HCT116 (cell line): ENCODE measurements at regions not wholly inside any gene's neighbourhood (a gene's known extent, or its start where the extent isn't known, plus 50 kb on each side); places are given as distances from the start of the nearest gene placed in this dataset.

Source experiments
- ATAC-seq: fragments of 200-7000 bp; cut with Tn5 transposase; 2 replicates; pipeline ENCODE4 v1.9.1; 2020; ENCODE audit warnings: mild to moderate bottlenecking, moderate library complexity
- BruUV-seq: library from RNA; stranded (reverse); fragments of 400-500 nt; replicated peaks from 2 replicates; lab custom pipeline; 2021; lab: Mats Ljungman, UMichigan
- CTCF ChIA-PET: fragments of 300-600 bp; sonication (Branson Sonifier 250); formaldehyde crosslinking; loops from one replicate; lab custom pipeline; 2021; ENCODE audit warnings: antibody characterized with exemption; lab: Charles Lee
- POLR2A ChIA-PET: fragments of 300-600, 350-600 bp; sonication (Branson Sonifier 250); formaldehyde crosslinking; loops from one replicate; lab custom pipeline; 2021; ENCODE audit warnings: antibody characterized with exemption; lab: Charles Lee
- RAD21 ChIA-PET, 2 experiments: fragments of 300-600 bp; sonication (Branson Sonifier 250); formaldehyde crosslinking; loops; one replicate each; lab custom pipeline; 2023; ENCODE audit warnings: low total read pairs in 2 of 2; ENCODE audit not compliant: uncharacterized antibody in 2 of 2, unreplicated experiment in 2 of 2, low non-redundant PET in 1 of 2; lab: Charles Lee
- DNase-seq: peaks from one replicate; pipeline ENCODE4 v3.0.0-alpha.2; 2010; ENCODE audit warnings: low read depth, low spot score
- H2AFZ ChIP-seq: fragments of 200-600 bp; shearing (Covaris generic), sonication (generic); 2 replicates; pipeline ENCODE4 v1.6.1; 2017; ENCODE audit warnings: low read depth, mixed run types, mixed read lengths, antibody characterized with exemption, low read length; ENCODE audit not compliant: poor library complexity, severe bottlenecking
- H3K27ac ChIP-seq: 2 replicates; pipeline ENCODE4 v1.5.1; 2012; ENCODE audit warnings: low read depth, low read length
- H3K27me3 ChIP-seq: fragments of 200-600 bp; sonication (generic); 2 replicates; pipeline ENCODE4 v1.6.1; 2016; ENCODE audit warnings: mixed run types, low read length, mixed read lengths; ENCODE audit not compliant: insufficient read depth
- H3K36me3 ChIP-seq, 2 experiments: fragments of 200-500 bp in 1 of 2; fragments of 200-600 bp in 1 of 2; sonication (Bioruptor generic) in 1 of 2; sonication (generic) in 1 of 2; 2 replicates each; pipeline versions ENCODE4 v1.5.1 to v1.6.1; 2014 to 2016; ENCODE audit warnings: low read length in 2 of 2, inconsistent platforms in 1 of 2, mixed read lengths in 1 of 2, mixed run types in 1 of 2; ENCODE audit not compliant: insufficient read depth in 2 of 2, control insufficient read depth in 1 of 2
- H3K4me1 ChIP-seq, 2 experiments: fragments of 200-600 bp in 1 of 2; sonication (generic) in 1 of 2; 2 replicates each; pipeline versions ENCODE4 v1.5.1 to v1.6.1; 2012 to 2017; ENCODE audit warnings: low read length in 2 of 2, inconsistent platforms in 1 of 2, mild to moderate bottlenecking in 1 of 2, mixed read lengths in 1 of 2, mixed run types in 1 of 2, moderate library complexity in 1 of 2; ENCODE audit not compliant: insufficient read depth in 2 of 2, control insufficient read depth in 1 of 2
- H3K4me2 ChIP-seq: fragments of 200-600 bp; sonication (generic); 2 replicates; pipeline ENCODE4 v1.6.1; 2017; ENCODE audit warnings: mixed run types, low read length, mixed read lengths
- H3K4me3 ChIP-seq, 2 experiments: fragments of 200-600 bp in 1 of 2; sonication (generic) in 1 of 2; replicated peaks in 1 of 2; 2 replicates each; pipeline ENCODE4 v1.5.1; 2011 to 2016; ENCODE audit warnings: low read length in 2 of 2, control low read depth in 1 of 2, low read depth in 1 of 2, mild to moderate bottlenecking in 1 of 2, mixed read lengths in 1 of 2, mixed run types in 1 of 2
- H3K79me2 ChIP-seq: fragments of 200-600 bp; sonication (generic); 2 replicates; pipeline ENCODE4 v1.6.1; 2017; ENCODE audit warnings: mild to moderate bottlenecking, mixed run types, low read length, moderate library complexity, mixed read lengths; ENCODE audit not compliant: insufficient read depth
- H3K9ac ChIP-seq: fragments of 200-600 bp; sonication (generic); 2 replicates; pipeline ENCODE4 v1.6.1; 2016; ENCODE audit warnings: low read length, mixed read lengths
- H3K9me2 ChIP-seq: fragments of 200-600 bp; sonication (generic), shearing (Covaris generic); 2 replicates; pipeline ENCODE4 v1.6.1; 2017; ENCODE audit warnings: mixed run types, mild to moderate bottlenecking, moderate library complexity; ENCODE audit not compliant: insufficient read depth
- H3K9me3 ChIP-seq, 2 experiments: fragments of 200-500 bp in 1 of 2; fragments of 200-600 bp in 1 of 2; sonication (Bioruptor generic) in 1 of 2; sonication (generic) in 1 of 2; 2 replicates each; pipeline ENCODE4 v1.6.1; 2014 to 2017; ENCODE audit warnings: low read length in 2 of 2, mixed read lengths in 2 of 2, inconsistent platforms in 1 of 2, low read depth in 1 of 2, mild to moderate bottlenecking in 1 of 2, mixed run types in 1 of 2, moderate library complexity in 1 of 2; ENCODE audit not compliant: control insufficient read depth in 1 of 2, insufficient read depth in 1 of 2
- H4K20me1 ChIP-seq: fragments of 200-600 bp; sonication (generic), shearing (Covaris generic); 2 replicates; pipeline ENCODE4 v1.6.1; 2017; ENCODE audit warnings: mixed run types, mild to moderate bottlenecking, moderate library complexity; ENCODE audit not compliant: insufficient read depth
- CEBPB ChIP-seq: IDR thresholded peaks from 2 replicates; pipeline ENCODE4 v1.6.1; 2012; ENCODE audit warnings: low read depth
- EGR1 ChIP-seq: IDR thresholded peaks from 2 replicates; pipeline ENCODE4 v1.6.1; 2012; ENCODE audit warnings: low read depth
- EZH2 ChIP-seq: fragments of 200-600 bp; sonication (generic); IDR thresholded peaks from 2 replicates; pipeline ENCODE4 v1.6.1; 2017; ENCODE audit warnings: antibody characterized with exemption, mixed run types
- EZH2phosphoT487 ChIP-seq: fragments of 200-600 bp; IDR thresholded peaks from 2 replicates; pipeline ENCODE4 v1.6.1; 2018; ENCODE audit warnings: antibody characterized with exemption, borderline replicate concordance
- FOSL1 ChIP-seq: IDR thresholded peaks from 2 replicates; pipeline ENCODE4 v1.6.1; 2012; ENCODE audit warnings: low read depth
- POLR2A ChIP-seq: IDR thresholded peaks from 2 replicates; pipeline ENCODE4 v1.7.0; 2011; ENCODE audit warnings: borderline replicate concordance; ENCODE audit not compliant: insufficient read depth, insufficient read length; ENCODE audit errors: extremely low read depth
- POLR2AphosphoS5 ChIP-seq: IDR thresholded peaks from 2 replicates; pipeline ENCODE4 v1.6.1; 2011; ENCODE audit warnings: mild to moderate bottlenecking, low read depth, low read length, moderate library complexity
- SIN3A ChIP-seq: IDR thresholded peaks from 2 replicates; pipeline ENCODE4 v1.6.1; 2012; ENCODE audit warnings: low read depth
- SP1 ChIP-seq: IDR thresholded peaks from 2 replicates; pipeline ENCODE4 v1.6.1; 2012; ENCODE audit warnings: low read depth
- SRF ChIP-seq: IDR thresholded peaks from 2 replicates; pipeline ENCODE4 v1.6.1; 2012; ENCODE audit warnings: low read depth
- TCF7L2 ChIP-seq: IDR thresholded peaks from 2 replicates; pipeline ENCODE4 v1.7.0; 2011; ENCODE audit warnings: borderline replicate concordance, inconsistent platforms; ENCODE audit not compliant: insufficient read depth, insufficient read length; ENCODE audit errors: extremely low read depth
- YY1 ChIP-seq: IDR thresholded peaks from 2 replicates; pipeline ENCODE4 v1.6.1; 2011; ENCODE audit warnings: low read length, low read depth, moderate library complexity, mild to moderate bottlenecking; ENCODE audit not compliant: insufficient replicate concordance; ENCODE audit errors: extremely low read depth
- intact Hi-C: fragments of 100-400 bp; cut with micrococcal nuclease; formaldehyde crosslinking; loops from 2 replicates; pipeline ENCODE4 v1.10.0; 2022
- TF ChIP-seq, protein P1 (sequence below): IDR thresholded peaks from 2 replicates; pipeline ENCODE4 v1.6.1; 2012
- TF ChIP-seq, protein P2 (sequence below), 3 experiments: fragments of 200-600 bp in 1 of 3; sonication (generic) in 1 of 3; IDR thresholded peaks in 2 of 3; conservative IDR thresholded peaks in 1 of 3; 2 replicates each; pipeline ENCODE4 v1.5.1; 2012 to 2017; ENCODE audit warnings: low read depth in 2 of 3, low read length in 2 of 3, antibody characterized with exemption in 1 of 3, borderline replicate concordance in 1 of 3, control low read depth in 1 of 3, mild to moderate bottlenecking in 1 of 3, mixed read lengths in 1 of 3, mixed run types in 1 of 3, moderate library complexity in 1 of 3; ENCODE audit not compliant: insufficient read depth in 1 of 3
- TF ChIP-seq, protein P3 (sequence below): IDR thresholded peaks from 2 replicates; pipeline ENCODE4 v1.6.1; 2012
- TF ChIP-seq, protein P4 (sequence below): IDR thresholded peaks from 2 replicates; pipeline ENCODE4 v1.6.1; 2012; ENCODE audit warnings: low read depth

DNA sequence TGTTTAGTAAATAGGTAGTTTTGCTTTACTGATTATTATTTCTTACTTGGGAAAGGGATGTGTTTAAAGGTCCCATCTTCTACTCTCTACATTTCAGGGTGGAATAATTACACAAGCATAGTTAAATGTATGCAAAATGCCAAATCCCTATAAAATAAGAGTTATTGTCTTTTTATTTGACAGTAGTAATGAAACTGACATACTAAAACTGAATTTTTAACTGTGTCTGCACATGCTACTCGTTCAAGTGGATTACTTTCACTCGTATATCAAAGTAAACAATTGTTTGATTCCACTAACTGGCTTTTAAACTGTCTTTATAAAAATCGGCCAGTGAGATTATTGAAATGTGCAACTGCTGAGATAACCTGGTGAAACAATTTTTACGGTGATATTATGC, 602.9 kb upstream of the ADGRB3 start:
- no peak overlapping the region for H3K4me3 ChIP-seq
- H3K27me3 ChIP-seq = no peaks in the 10 kb centered on the region
- no peaks in the 10 kb centered on the region for H4K20me1 ChIP-seq
- no peaks in the 10 kb centered on the region for H3K9me2 ChIP-seq
- no peak for DNase-seq
- H3K36me3 ChIP-seq = no peaks in the 10 kb centered on the region
- no peaks in the 10 kb centered on the region for H3K4me1 ChIP-seq
- peaks cover 7 to 8% of the 10 kb centered on the region in 2 experiments; a peak in 1 of 4 replicates for H3K9me3 ChIP-seq
- ATAC-seq = no peak
- POLR2A ChIA-PET = no interaction called here
- no TSS peak for BruUV-seq
- no peak overlapping the region for H2AFZ ChIP-seq
- intact Hi-C loops = no loop called here
- H3K9ac ChIP-seq = no peak overlapping the region
- CTCF ChIA-PET = no interaction called here
- RAD21 ChIA-PET = no interaction called here
- H3K27ac ChIP-seq = no peak overlapping the region
- no peak for TF ChIP-seq SP1
- no peak for TF ChIP-seq POLR2A
- TF ChIP-seq FOSL1 = no peak
- no peak for TF ChIP-seq SRF
- TF ChIP-seq TCF7L2 = no peak
- TF ChIP-seq, protein P1, sequence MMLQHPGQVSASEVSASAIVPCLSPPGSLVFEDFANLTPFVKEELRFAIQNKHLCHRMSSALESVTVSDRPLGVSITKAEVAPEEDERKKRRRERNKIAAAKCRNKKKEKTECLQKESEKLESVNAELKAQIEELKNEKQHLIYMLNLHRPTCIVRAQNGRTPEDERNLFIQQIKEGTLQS = no peak
- no peak for TF ChIP-seq POLR2AphosphoS5
- TF ChIP-seq, protein P2, sequence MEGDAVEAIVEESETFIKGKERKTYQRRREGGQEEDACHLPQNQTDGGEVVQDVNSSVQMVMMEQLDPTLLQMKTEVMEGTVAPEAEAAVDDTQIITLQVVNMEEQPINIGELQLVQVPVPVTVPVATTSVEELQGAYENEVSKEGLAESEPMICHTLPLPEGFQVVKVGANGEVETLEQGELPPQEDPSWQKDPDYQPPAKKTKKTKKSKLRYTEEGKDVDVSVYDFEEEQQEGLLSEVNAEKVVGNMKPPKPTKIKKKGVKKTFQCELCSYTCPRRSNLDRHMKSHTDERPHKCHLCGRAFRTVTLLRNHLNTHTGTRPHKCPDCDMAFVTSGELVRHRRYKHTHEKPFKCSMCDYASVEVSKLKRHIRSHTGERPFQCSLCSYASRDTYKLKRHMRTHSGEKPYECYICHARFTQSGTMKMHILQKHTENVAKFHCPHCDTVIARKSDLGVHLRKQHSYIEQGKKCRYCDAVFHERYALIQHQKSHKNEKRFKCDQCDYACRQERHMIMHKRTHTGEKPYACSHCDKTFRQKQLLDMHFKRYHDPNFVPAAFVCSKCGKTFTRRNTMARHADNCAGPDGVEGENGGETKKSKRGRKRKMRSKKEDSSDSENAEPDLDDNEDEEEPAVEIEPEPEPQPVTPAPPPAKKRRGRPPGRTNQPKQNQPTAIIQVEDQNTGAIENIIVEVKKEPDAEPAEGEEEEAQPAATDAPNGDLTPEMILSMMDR (IDR thresholded peaks at IDR 0.05 in 2 of 3, conservative IDR thresholded peaks at IDR 0.05 in 1 of 3; ENCODE audit: borderline replicate concordance in 1 of 3, insufficient read depth in 1 of 3, low read depth in 2 of 3, low read length in 2 of 3) = no peak
- TF ChIP-seq, protein P3, sequence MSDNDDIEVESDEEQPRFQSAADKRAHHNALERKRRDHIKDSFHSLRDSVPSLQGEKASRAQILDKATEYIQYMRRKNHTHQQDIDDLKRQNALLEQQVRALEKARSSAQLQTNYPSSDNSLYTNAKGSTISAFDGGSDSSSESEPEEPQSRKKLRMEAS = no peak
- TF ChIP-seq CEBPB = no peak
- TF ChIP-seq YY1 = no peak
- TF ChIP-seq, protein P4, sequence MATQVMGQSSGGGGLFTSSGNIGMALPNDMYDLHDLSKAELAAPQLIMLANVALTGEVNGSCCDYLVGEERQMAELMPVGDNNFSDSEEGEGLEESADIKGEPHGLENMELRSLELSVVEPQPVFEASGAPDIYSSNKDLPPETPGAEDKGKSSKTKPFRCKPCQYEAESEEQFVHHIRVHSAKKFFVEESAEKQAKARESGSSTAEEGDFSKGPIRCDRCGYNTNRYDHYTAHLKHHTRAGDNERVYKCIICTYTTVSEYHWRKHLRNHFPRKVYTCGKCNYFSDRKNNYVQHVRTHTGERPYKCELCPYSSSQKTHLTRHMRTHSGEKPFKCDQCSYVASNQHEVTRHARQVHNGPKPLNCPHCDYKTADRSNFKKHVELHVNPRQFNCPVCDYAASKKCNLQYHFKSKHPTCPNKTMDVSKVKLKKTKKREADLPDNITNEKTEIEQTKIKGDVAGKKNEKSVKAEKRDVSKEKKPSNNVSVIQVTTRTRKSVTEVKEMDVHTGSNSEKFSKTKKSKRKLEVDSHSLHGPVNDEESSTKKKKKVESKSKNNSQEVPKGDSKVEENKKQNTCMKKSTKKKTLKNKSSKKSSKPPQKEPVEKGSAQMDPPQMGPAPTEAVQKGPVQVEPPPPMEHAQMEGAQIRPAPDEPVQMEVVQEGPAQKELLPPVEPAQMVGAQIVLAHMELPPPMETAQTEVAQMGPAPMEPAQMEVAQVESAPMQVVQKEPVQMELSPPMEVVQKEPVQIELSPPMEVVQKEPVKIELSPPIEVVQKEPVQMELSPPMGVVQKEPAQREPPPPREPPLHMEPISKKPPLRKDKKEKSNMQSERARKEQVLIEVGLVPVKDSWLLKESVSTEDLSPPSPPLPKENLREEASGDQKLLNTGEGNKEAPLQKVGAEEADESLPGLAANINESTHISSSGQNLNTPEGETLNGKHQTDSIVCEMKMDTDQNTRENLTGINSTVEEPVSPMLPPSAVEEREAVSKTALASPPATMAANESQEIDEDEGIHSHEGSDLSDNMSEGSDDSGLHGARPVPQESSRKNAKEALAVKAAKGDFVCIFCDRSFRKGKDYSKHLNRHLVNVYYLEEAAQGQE = no peak
- no peak for TF ChIP-seq EGR1
- no peak for TF ChIP-seq SIN3A
- no peak for TF ChIP-seq EZH2
- no peak for TF ChIP-seq EZH2phosphoT487
- no peak overlapping the region for H3K4me2 ChIP-seq
- H3K79me2 ChIP-seq = no peaks in the 10 kb centered on the region
